Neutrophil (primary cell): ENCODE measurements at regions not wholly inside any gene's neighbourhood (a gene's known extent, or its start where the extent isn't known, plus 50 kb on each side); places are given as distances from the start of the nearest gene placed in this dataset.

Source experiments
- H3K27ac ChIP-seq: fragments of 200-600 bp; sonication (generic); 2 replicates; pipeline ENCODE4 v1.5.1; 2016; ENCODE audit warnings: mild to moderate bottlenecking, moderate library complexity
- H3K27me3 ChIP-seq: fragments of 200-600 bp; sonication (generic); 2 replicates; pipeline ENCODE4 v1.6.0; 2016; ENCODE audit warnings: mild to moderate bottlenecking
- H3K36me3 ChIP-seq: fragments of 200-600 bp; sonication (generic); 2 replicates; pipeline ENCODE4 v1.5.1; 2017
- H3K4me1 ChIP-seq, 2 experiments: fragments of 200-600 bp in 1 of 2; sonication (generic) in 1 of 2; 1 replicate in 1 of 2; 2 replicates in 1 of 2; pipeline versions ENCODE4 v1.5.1 to v1.6.1; 2013 to 2016; ENCODE audit warnings: low read depth in 1 of 2, low read length in 1 of 2, mild to moderate bottlenecking in 1 of 2, moderate library complexity in 1 of 2; ENCODE audit not compliant: control insufficient read depth in 1 of 2, insufficient read depth in 1 of 2
- H3K4me3 ChIP-seq, 2 experiments: fragments of 200-600 bp in 1 of 2; sonication (generic) in 1 of 2; 1 replicate in 1 of 2; 2 replicates in 1 of 2; pipeline ENCODE4 v1.5.1; 2013 to 2016; ENCODE audit warnings: low read depth in 1 of 2, low read length in 1 of 2, mild to moderate bottlenecking in 1 of 2, moderate library complexity in 1 of 2
- H3K9me3 ChIP-seq: fragments of 200-600 bp; sonication (generic); 2 replicates; pipeline ENCODE4 v1.5.1; 2016
- CTCF ChIP-seq: fragments of 200-600 bp; sonication (generic); IDR thresholded peaks from 2 replicates; pipeline ENCODE4 v1.5.1; 2016; ENCODE audit warnings: antibody characterized with exemption

DNA sequence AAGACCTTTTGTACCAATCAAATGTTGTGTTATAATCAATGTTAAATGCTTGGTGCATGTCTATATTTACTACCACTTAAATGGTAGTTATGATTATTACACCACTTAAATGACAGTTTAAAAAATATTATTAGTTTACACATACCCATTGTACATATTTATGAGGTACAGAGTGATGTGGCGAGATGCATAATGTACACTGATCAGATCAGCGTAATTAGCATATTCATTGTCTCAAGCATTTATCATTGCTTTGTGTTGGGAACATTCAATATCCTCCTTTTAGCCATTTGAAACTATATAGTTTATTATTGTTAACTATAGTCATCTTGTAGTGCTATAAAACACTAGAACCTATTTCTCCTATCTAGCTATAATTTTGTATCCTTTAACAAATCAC is 434.4 kb upstream of the ACTBL2 start:
- Histone ChIP-seq H3K4me3 (no peak overlapping the region), H3K9me3 (no peaks in the 10 kb centered on the region), H3K27ac (no peak overlapping the region), H3K36me3 (no peaks in the 10 kb centered on the region), H3K27me3 (no peaks in the 10 kb centered on the region), H3K4me1 (no peaks in the 10 kb centered on the region)
- no peak for TF ChIP-seq CTCF

DNA sequence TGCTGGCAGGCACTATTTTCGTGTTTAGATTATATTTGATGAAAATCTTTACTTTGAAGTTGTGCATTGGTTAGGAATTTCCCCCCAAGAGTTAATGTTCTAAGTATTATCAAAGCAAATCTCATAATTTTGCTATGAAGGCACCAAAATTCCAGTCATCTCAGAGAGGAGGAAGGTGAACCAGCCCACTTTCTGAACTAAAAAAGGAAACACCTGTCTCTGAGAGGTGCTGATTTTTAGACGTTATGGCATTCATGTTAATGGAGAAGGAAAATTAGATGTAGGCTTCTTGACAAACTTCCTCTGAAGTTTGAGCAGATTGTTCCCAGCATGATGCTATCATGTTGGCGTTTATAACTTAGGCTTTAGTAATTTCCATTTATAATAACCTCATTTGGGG is 432.9 kb upstream of the ACTBL2 start:
- no peaks in the 10 kb centered on the region for H3K36me3 ChIP-seq
- no peaks in the 10 kb centered on the region for H3K4me1 ChIP-seq
- H3K9me3 ChIP-seq = no peaks in the 10 kb centered on the region
- H3K4me3 ChIP-seq = no peak overlapping the region
- TF ChIP-seq CTCF = no peak
- no peak overlapping the region for H3K27ac ChIP-seq
- H3K27me3 ChIP-seq = no peaks in the 10 kb centered on the region

GRCh38 chr5:57911438-57911837 is 428.8 kb upstream of the ACTBL2 start:
- Histone ChIP-seq H3K4me1 (no peaks in the 10 kb centered on the region), H3K4me3 (no peak overlapping the region), H3K27me3 (no peaks in the 10 kb centered on the region), H3K27ac (no peak overlapping the region), H3K9me3 (no peaks in the 10 kb centered on the region), H3K36me3 (no peaks in the 10 kb centered on the region)
- TF ChIP-seq CTCF = no peak

DNA sequence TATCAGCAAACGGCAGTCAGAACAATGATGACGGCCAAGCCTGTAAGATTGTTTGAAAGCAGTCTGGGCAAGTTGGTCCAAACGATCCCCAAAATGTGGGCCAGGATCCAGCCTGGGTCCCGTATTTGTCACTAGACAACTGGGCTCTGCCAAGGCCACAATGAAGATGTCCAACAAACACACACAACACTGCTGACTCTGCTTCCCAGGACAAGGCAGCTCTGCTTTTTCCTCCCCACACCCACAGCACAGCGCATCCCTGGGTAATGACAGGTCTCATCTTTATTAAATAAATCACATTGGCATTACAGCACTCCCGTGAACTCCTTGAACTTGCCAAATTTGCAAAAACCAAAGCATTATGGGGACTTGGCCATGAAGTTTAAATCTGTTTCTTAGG is 424.1 kb upstream of the ACTBL2 start:
- no peak for TF ChIP-seq CTCF

GRCh38 chr5:57903458-57903857 is 420.8 kb upstream of the ACTBL2 start:
- no peak for TF ChIP-seq CTCF
- Histone ChIP-seq H3K9me3 (no peaks in the 10 kb centered on the region), H3K27ac (no peak overlapping the region), H3K4me1 (no peaks in the 10 kb centered on the region), H3K27me3 (no peaks in the 10 kb centered on the region), H3K4me3 (no peak overlapping the region), H3K36me3 (no peaks in the 10 kb centered on the region)

More for the DNA sequence above, 424.1 kb upstream of the ACTBL2 start:
- H3K4me3 ChIP-seq = no peak overlapping the region
- no peaks in the 10 kb centered on the region for H3K36me3 ChIP-seq
- no peaks in the 10 kb centered on the region for H3K27me3 ChIP-seq
- H3K27ac ChIP-seq = no peak overlapping the region
- H3K9me3 ChIP-seq = no peaks in the 10 kb centered on the region
- no peaks in the 10 kb centered on the region for H3K4me1 ChIP-seq

- Histone ChIP-seq H3K4me1 (no peaks in the 10 kb centered on the region), H3K27ac (no peak overlapping the region), H3K4me3 (no peak overlapping the region), H3K36me3 (no peaks in the 10 kb centered on the region), H3K9me3 (no peaks in the 10 kb centered on the region), H3K27me3 (no peaks in the 10 kb centered on the region)
- TF ChIP-seq CTCF = no peak
These were observed 419.5 kb upstream of the ACTBL2 start for GRCh38 chr5:57902095-57902494.
